ENCODE measurements at regions not wholly inside any gene's neighbourhood (a gene's known extent, or its start where the extent isn't known, plus 50 kb on each side); places are given as distances from the start of the nearest gene placed in this dataset.

GRCh38 chr4:186912606-186913005 is 188.9 kb upstream of the FAT1 start:
- ATAC-seq (no peak), DNase-seq (no peak)
- no peak for TF ChIP-seq CTCF (IDR thresholded peaks at IDR 0.05)
- Histone ChIP-seq H3K4me3 (no peak overlapping the region), H3K9me3 (no peaks in the 10 kb centered on the region), H3K4me1 (no peaks in the 10 kb centered on the region), H3K36me3 (ENCODE audit: insufficient read depth in 1 of 2, low read depth in 1 of 2) (no peaks in the 10 kb centered on the region), H3K27ac (no peak overlapping the region), H3K27me3 (ENCODE audit: insufficient read depth in 3 of 3, low read length in 2 of 3) (no peaks in the 10 kb centered on the region)
- WGBS, 3 donors: 64 to 72% (median 69%) methylated on average over 9 of the region's 9 CpGs
- intact Hi-C loops (cut with DNase I): no loop called here

- Histone ChIP-seq H3K36me3 (ENCODE audit: insufficient read depth in 1 of 2, low read depth in 1 of 2) (no peaks in the 10 kb centered on the region), H3K9me3 (no peaks in the 10 kb centered on the region), H3K4me3 (no peak overlapping the region), H3K4me1 (no peaks in the 10 kb centered on the region), H3K27me3 (ENCODE audit: insufficient read depth in 3 of 3, low read length in 2 of 3) (no peaks in the 10 kb centered on the region), H3K27ac (no peak overlapping the region)
- TF ChIP-seq CTCF (IDR thresholded peaks at IDR 0.05): no peak
- 53 to 67% (median 58%) methylated on average over 4 of the region's 4 CpGs for WGBS, 3 donors
- intact Hi-C loops (cut with DNase I): no loop called here
- ATAC-seq (no peak), DNase-seq (no peak)
These were observed 192.2 kb upstream of the FAT1 start for GRCh38 chr4:186915816-186916215.

- ATAC-seq: no peak
These were observed 193.5 kb upstream of the FAT1 start for GRCh38 chr4:186917136-186917535.

GRCh38 chr4:186918466-186918865 is 194.8 kb upstream of the FAT1 start:
- DNase-seq (no peak), ATAC-seq (no peak)
- Histone ChIP-seq H3K27ac (no peak overlapping the region), H3K36me3 (ENCODE audit: insufficient read depth in 1 of 2, low read depth in 1 of 2) (no peaks in the 10 kb centered on the region), H3K4me1 (no peaks in the 10 kb centered on the region), H3K27me3 (ENCODE audit: insufficient read depth in 3 of 3, low read length in 2 of 3) (no peaks in the 10 kb centered on the region), H3K9me3 (no peaks in the 10 kb centered on the region), H3K4me3 (no peak overlapping the region)
- WGBS, 3 donors: 62 to 73% (median 72%) methylated on average over 3 of the region's 3 CpGs
- TF ChIP-seq CTCF (IDR thresholded peaks at IDR 0.05): no peak
- intact Hi-C loops (cut with DNase I): no loop called here

More at GRCh38 chr4:186917136-186917535, 193.5 kb upstream of the FAT1 start:
- TF ChIP-seq CTCF (IDR thresholded peaks at IDR 0.05): no peak
- no peak for DNase-seq
- Histone ChIP-seq H3K4me1 (no peaks in the 10 kb centered on the region), H3K27ac (no peak overlapping the region), H3K36me3 (ENCODE audit: insufficient read depth in 1 of 2, low read depth in 1 of 2) (no peaks in the 10 kb centered on the region), H3K4me3 (no peak overlapping the region), H3K9me3 (no peaks in the 10 kb centered on the region), H3K27me3 (ENCODE audit: insufficient read depth in 3 of 3, low read length in 2 of 3) (no peaks in the 10 kb centered on the region)
- intact Hi-C loops (cut with DNase I): no loop called here

GRCh38 chr4:186919340-186919739 is 195.7 kb upstream of the FAT1 start:
- Histone ChIP-seq H3K4me1 (no peaks in the 10 kb centered on the region), H3K36me3 (ENCODE audit: insufficient read depth in 1 of 2, low read depth in 1 of 2) (no peaks in the 10 kb centered on the region), H3K4me3 (no peak overlapping the region), H3K27me3 (ENCODE audit: insufficient read depth in 3 of 3, low read length in 2 of 3) (no peaks in the 10 kb centered on the region), H3K9me3 (no peaks in the 10 kb centered on the region), H3K27ac (no peak overlapping the region)
- no peak for ATAC-seq
- intact Hi-C loops (cut with DNase I): no loop called here
- TF ChIP-seq CTCF (IDR thresholded peaks at IDR 0.05): no peak
- WGBS, 3 donors: 97 to 98% (median 97%) methylated on average over 16 of the region's 16 CpGs
- no peak for DNase-seq

Data from psoas muscle (tissue), 7 donors.